OCI-LY1 (cell line): ENCODE measurements at regions not wholly inside any gene's neighbourhood (a gene's known extent, or its start where the extent isn't known, plus 50 kb on each side); places are given as distances from the start of the nearest gene placed in this dataset.

Source experiments
- H2AFZ ChIP-seq: fragments of 200-600 bp; sonication (generic), shearing (Covaris generic); 2 replicates; pipeline ENCODE4 v1.6.0; 2014; ENCODE audit warnings: antibody characterized with exemption, mild to moderate bottlenecking, low read length
- H3F3A ChIP-seq: fragments of 200-600 bp; sonication (generic), shearing (Covaris generic); 2 replicates; pipeline ENCODE4 v1.6.0; 2014; ENCODE audit warnings: mild to moderate bottlenecking, antibody characterized with exemption, low read length, moderate library complexity; ENCODE audit not compliant: insufficient read depth
- H3K27ac ChIP-seq: fragments of 200-600 bp; sonication (generic); 2 replicates; pipeline ENCODE4 v1.5.1; 2014; ENCODE audit warnings: low read length, mixed run types, mild to moderate bottlenecking, low read depth; ENCODE audit not compliant: poor library complexity, severe bottlenecking
- H3K27me3 ChIP-seq: fragments of 200-600 bp; sonication (generic); 2 replicates; pipeline ENCODE4 v1.6.0; 2014; ENCODE audit warnings: antibody characterized with exemption, mild to moderate bottlenecking, low read length, moderate library complexity; ENCODE audit not compliant: insufficient read depth
- H3K36me3 ChIP-seq: fragments of 200-600 bp; sonication (generic); 2 replicates; pipeline ENCODE4 v1.6.1; 2014; ENCODE audit warnings: mild to moderate bottlenecking, antibody characterized with exemption, low read length, moderate library complexity, mixed read lengths; ENCODE audit not compliant: insufficient read depth
- H3K4me1 ChIP-seq: fragments of 200-600 bp; sonication (generic); 2 replicates; pipeline ENCODE4 v1.5.1; 2014; ENCODE audit warnings: mild to moderate bottlenecking, low read length, moderate library complexity; ENCODE audit not compliant: insufficient read depth, severe bottlenecking
- H3K4me2 ChIP-seq: fragments of 200-600 bp; sonication (generic), shearing (Covaris generic); 2 replicates; pipeline ENCODE4 v1.6.1; 2014; ENCODE audit warnings: low read length
- H3K4me3 ChIP-seq: fragments of 200-600 bp; sonication (generic); 2 replicates; pipeline ENCODE4 v1.5.1; 2014; ENCODE audit warnings: low read length, low read depth, mild to moderate bottlenecking, mixed read lengths; ENCODE audit not compliant: poor library complexity, severe bottlenecking
- H3K79me2 ChIP-seq: fragments of 200-600 bp; shearing (Covaris generic); 2 replicates; pipeline ENCODE4 v1.6.1; 2016; ENCODE audit warnings: mixed run types, low read length, mixed read lengths; ENCODE audit not compliant: insufficient read depth
- H3K9ac ChIP-seq: fragments of 200-600 bp; sonication (generic), shearing (Covaris generic); 2 replicates; pipeline ENCODE4 v1.6.1; 2014; ENCODE audit warnings: mild to moderate bottlenecking, low read length, mixed read lengths
- H3K9me2 ChIP-seq: fragments of 200-600 bp; sonication (generic), shearing (Covaris generic); 2 replicates; pipeline ENCODE4 v1.6.1; 2014; ENCODE audit warnings: low read depth, mild to moderate bottlenecking, low read length, mixed read lengths
- H3K9me3 ChIP-seq: fragments of 200-600 bp; shearing (Covaris generic); 2 replicates; pipeline ENCODE4 v1.6.1; 2014; ENCODE audit warnings: low read length, mixed read lengths
- H4K20me1 ChIP-seq: fragments of 200-600 bp; sonication (generic), shearing (Covaris generic); 2 replicates; pipeline ENCODE4 v1.6.0; 2016; ENCODE audit warnings: mild to moderate bottlenecking, low read length; ENCODE audit not compliant: insufficient read depth
- CTCF ChIP-seq: fragments of 200-600 bp; sonication (generic), shearing (Covaris generic); IDR thresholded peaks from 2 replicates; pipeline ENCODE4 v1.5.1; 2017; ENCODE audit warnings: mild to moderate bottlenecking, antibody characterized with exemption, low read length, moderate library complexity, mixed read lengths
- EZH2 ChIP-seq: fragments of 200-600 bp; sonication (generic), shearing (Covaris generic); IDR thresholded peaks from 2 replicates; pipeline ENCODE4 v1.8.0; 2017; ENCODE audit warnings: borderline replicate concordance, mixed run types, mild to moderate bottlenecking, antibody characterized with exemption, low read length, moderate library complexity, mixed read lengths

- TF ChIP-seq EZH2: no peak
- TF ChIP-seq CTCF: no peak
- H4K20me1 ChIP-seq: no peaks in the 10 kb centered on the region
- H3K4me1 ChIP-seq: no peaks in the 10 kb centered on the region
Measured at GRCh38 chr7:119395024-119395423, 878.0 kb upstream of the KCND2 start.

GRCh38 chr7:119397156-119397555 is 875.8 kb upstream of the KCND2 start:
- no peaks in the 10 kb centered on the region for H3K27me3 ChIP-seq
- H4K20me1 ChIP-seq: no peaks in the 10 kb centered on the region
- TF ChIP-seq EZH2 (no peak), CTCF (no peak)
- no peaks in the 10 kb centered on the region for H3F3A ChIP-seq
- no peaks in the 10 kb centered on the region for H3K4me1 ChIP-seq
- no peak overlapping the region for H3K27ac ChIP-seq
- no peak overlapping the region for H3K4me2 ChIP-seq
- H3K9me3 ChIP-seq: no peaks in the 10 kb centered on the region
- no peak overlapping the region for H3K4me3 ChIP-seq
- no peaks in the 10 kb centered on the region for H3K36me3 ChIP-seq
- 0 out of 2 replicates have a peak, but pooled peaks cover 2% of the 10 kb centered on the region for H3K9me2 ChIP-seq
- no peaks in the 10 kb centered on the region for H3K79me2 ChIP-seq
- H2AFZ ChIP-seq: no peak overlapping the region
- H3K9ac ChIP-seq: no peak overlapping the region

More at GRCh38 chr7:119395024-119395423, 878.0 kb upstream of the KCND2 start:
- no peaks in the 10 kb centered on the region for H3K27me3 ChIP-seq
- no peaks in the 10 kb centered on the region for H3K79me2 ChIP-seq
- no peak overlapping the region for H3K27ac ChIP-seq
- 0 out of 2 replicates have a peak, but pooled peaks cover 2% of the 10 kb centered on the region for H3K9me2 ChIP-seq
- H3K9ac ChIP-seq: no peak overlapping the region
- no peaks in the 10 kb centered on the region for H3K9me3 ChIP-seq
- H3K4me3 ChIP-seq: no peak overlapping the region
- no peak overlapping the region for H3K4me2 ChIP-seq
- no peak overlapping the region for H2AFZ ChIP-seq
- H3K36me3 ChIP-seq: no peaks in the 10 kb centered on the region
- no peaks in the 10 kb centered on the region for H3F3A ChIP-seq

GRCh38 chr7:119408596-119408995 is 864.4 kb upstream of the KCND2 start:
- Histone ChIP-seq H4K20me1 (no peaks in the 10 kb centered on the region), H3K9me2 (no peaks in the 10 kb centered on the region), H3K27ac (no peak overlapping the region), H2AFZ (no peak overlapping the region), H3K4me3 (no peak overlapping the region), H3K36me3 (no peaks in the 10 kb centered on the region), H3K9ac (no peak overlapping the region), H3F3A (no peaks in the 10 kb centered on the region), H3K9me3 (no peaks in the 10 kb centered on the region), H3K4me1 (no peaks in the 10 kb centered on the region), H3K27me3 (no peaks in the 10 kb centered on the region), H3K4me2 (no peak overlapping the region), H3K79me2 (no peaks in the 10 kb centered on the region)
- no peak for TF ChIP-seq EZH2
- TF ChIP-seq CTCF: no peak
